DND-41 (cell line): ENCODE measurements at regions not wholly inside any gene's neighbourhood (a gene's known extent, or its start where the extent isn't known, plus 50 kb on each side); places are given as distances from the start of the nearest gene placed in this dataset.

Source experiments
- CTCF ChIP-seq: IDR thresholded peaks from 2 replicates; pipeline ENCODE4 v1.5.1; 2012; ENCODE audit warnings: borderline replicate concordance, low read length, moderate library complexity, mild to moderate bottlenecking; ENCODE audit not compliant: poor library complexity, severe bottlenecking; ENCODE audit errors: extremely low read depth
- EZH2 ChIP-seq: IDR thresholded peaks from 3 replicates; pipeline ENCODE4 v1.6.1; 2012; ENCODE audit warnings: borderline replicate concordance, low read depth, mild to moderate bottlenecking, moderate library complexity, low read length, inconsistent platforms; ENCODE audit not compliant: severe bottlenecking

- TF ChIP-seq CTCF, result no peak
- no peak for TF ChIP-seq EZH2
These were observed 1790.8 kb upstream of the PCDH20 start for GRCh38 chr13:63206461-63206860.
